B cell (primary cell): ENCODE measurements at regions not wholly inside any gene's neighbourhood (a gene's known extent, or its start where the extent isn't known, plus 50 kb on each side); places are given as distances from the start of the nearest gene placed in this dataset.

Experiments used
- CTCF ChIP-seq: fragments of 200-600 bp; IDR thresholded peaks from one replicate; pipeline ENCODE4 v1.8.0; 2022; ENCODE audit warnings: antibody characterized with exemption, mild to moderate bottlenecking
- EZH2 ChIP-seq: IDR thresholded peaks from 2 replicates; pipeline ENCODE4 v1.6.1; 2012; ENCODE audit warnings: borderline replicate concordance, low read depth, mild to moderate bottlenecking, moderate library complexity, low read length; ENCODE audit not compliant: insufficient read depth, poor library complexity, severe bottlenecking

DNA sequence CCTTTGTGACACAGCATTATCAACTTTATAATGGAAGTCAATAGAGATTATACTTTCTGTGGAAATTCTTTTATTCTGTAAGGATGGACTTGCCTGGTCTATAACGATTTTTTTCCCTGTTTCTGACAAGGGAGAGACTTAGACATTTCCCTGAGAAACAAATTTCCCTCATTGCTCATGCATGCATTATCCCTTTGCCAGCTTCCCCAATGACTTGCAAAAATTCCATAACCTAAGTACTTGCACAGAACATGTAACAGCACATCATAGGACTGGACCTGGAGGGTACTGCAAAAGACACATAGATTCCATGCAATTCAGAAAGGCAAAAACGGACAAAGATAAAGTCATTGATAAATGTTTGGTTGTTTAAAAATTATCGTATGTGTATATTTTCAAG, 166.7 kb downstream of the FHIP1A start:
- TF ChIP-seq CTCF = no peak
- TF ChIP-seq EZH2 = no peak
